ENCODE measurements at regions not wholly inside any gene's neighbourhood (a gene's known extent, or its start where the extent isn't known, plus 50 kb on each side); places are given as distances from the start of the nearest gene placed in this dataset.

DNA sequence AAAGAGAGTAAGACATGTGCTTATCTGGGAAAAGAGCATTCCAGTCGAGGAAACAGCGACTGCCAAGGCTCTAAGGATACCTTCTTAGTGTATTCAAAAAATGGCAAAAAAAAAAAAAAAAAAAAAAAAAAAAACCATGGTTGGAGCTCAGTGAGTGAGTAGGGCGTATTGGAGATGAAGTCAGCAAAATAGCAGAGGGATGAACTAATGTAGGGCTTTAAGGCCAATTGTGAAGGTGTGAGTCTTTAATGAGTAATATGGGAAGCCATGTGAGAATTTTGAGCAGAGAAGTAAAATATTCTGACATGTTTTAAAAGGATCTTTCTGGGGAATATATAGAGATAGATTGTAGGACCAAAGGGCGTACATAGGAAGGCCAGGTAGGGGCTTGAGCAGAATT lies 498.6 kb upstream of the ISX start:
- no peak for TF ChIP-seq POLR2A (IDR thresholded peaks at IDR 0.05; ENCODE audit: low read depth, low read length)
- TF ChIP-seq POLR2AphosphoS5 (IDR thresholded peaks at IDR 0.05; ENCODE audit: low read depth, low read length), result no peak
- no peak for TF ChIP-seq SPI1 (IDR thresholded peaks at IDR 0.05; ENCODE audit: low read depth, low read length)
- TF ChIP-seq TAF1 (IDR thresholded peaks at IDR 0.05; ENCODE audit: low read depth, low read length), result no peak
- no peak for TF ChIP-seq POU2F2 (IDR thresholded peaks at IDR 0.05; ENCODE audit: low read depth, low read length)
